PC-3 (cell line): ENCODE measurements at regions not wholly inside any gene's neighbourhood (a gene's known extent, or its start where the extent isn't known, plus 50 kb on each side); places are given as distances from the start of the nearest gene placed in this dataset.
"Not testable (repeated sequence)": the region's sequence is repeated elsewhere in the genome, so short reads cannot be mapped to it uniquely, and the experiment has no call there.

Experiments
- ATAC-seq: fragments of 200-7000 bp; cut with Tn5 transposase; 2 replicates; pipeline ENCODE4 v1.9.1; 2020; ENCODE audit warnings: mild to moderate bottlenecking, moderate library complexity
- BruUV-seq: library from RNA; stranded (reverse); fragments of 400-500 nt; replicated peaks from 2 replicates; lab custom pipeline; 2021; lab: Mats Ljungman, UMichigan
- CTCF ChIA-PET: fragments of 300-600 bp; sonication (Branson Sonifier 250); formaldehyde crosslinking; loops from one replicate; lab custom pipeline; 2022; ENCODE audit warnings: antibody characterized with exemption; lab: Charles Lee
- POLR2A ChIA-PET: fragments of 300-600 bp; sonication (Branson Sonifier 250); formaldehyde crosslinking; loops from one replicate; lab custom pipeline; 2022; ENCODE audit warnings: antibody characterized with exemption; ENCODE audit not compliant: unreplicated experiment; lab: Charles Lee
- DNase-seq: peaks from one replicate; pipeline ENCODE4 v3.0.0-alpha.2; 2015
- H2AFZ ChIP-seq: fragments of 300-600 bp; sonication (generic); 2 replicates; pipeline ENCODE4 v1.6.0; 2016; ENCODE audit warnings: antibody characterized with exemption, low read length
- H3F3A ChIP-seq: fragments of 300-600 bp; sonication (generic); one replicate; pipeline ENCODE4 v1.6.0; 2017; ENCODE audit warnings: antibody characterized with exemption, low read length, control low read depth, mild to moderate bottlenecking; ENCODE audit not compliant: unreplicated experiment
- H3K27ac ChIP-seq: fragments of 300-600 bp; sonication (generic); 2 replicates; pipeline ENCODE4 v1.5.1; 2016; ENCODE audit warnings: mild to moderate bottlenecking, low read length
- H3K27me3 ChIP-seq: fragments of 300-600 bp; sonication (generic); 2 replicates; pipeline ENCODE4 v1.6.1; 2016; ENCODE audit warnings: low read length, mixed read lengths
- H3K36me3 ChIP-seq: fragments of 300-600 bp; sonication (generic); 2 replicates; pipeline ENCODE4 v1.6.1; 2016; ENCODE audit warnings: low read depth, mixed run types, low read length, mixed read lengths
- H3K4me1 ChIP-seq: fragments of 300-600 bp; sonication (generic); 2 replicates; pipeline ENCODE4 v1.5.1; 2016; ENCODE audit warnings: low read length; ENCODE audit not compliant: insufficient read depth
- H3K4me2 ChIP-seq: fragments of 300-600 bp; sonication (generic); 2 replicates; pipeline ENCODE4 v1.6.0; 2016; ENCODE audit warnings: low read length
- H3K4me3 ChIP-seq: fragments of 300-600 bp; sonication (generic); 2 replicates; pipeline ENCODE4 v1.5.1; 2016; ENCODE audit warnings: mild to moderate bottlenecking, low read length, mixed read lengths
- H3K79me2 ChIP-seq: fragments of 300-600 bp; sonication (generic); 2 replicates; pipeline ENCODE4 v1.6.1; 2017; ENCODE audit warnings: low read length, mixed read lengths
- H3K9ac ChIP-seq: fragments of 300-600 bp; sonication (generic); 2 replicates; pipeline ENCODE4 v1.6.0; 2016; ENCODE audit warnings: mild to moderate bottlenecking, low read length
- H3K9me2 ChIP-seq: fragments of 300-600 bp; sonication (generic); replicated peaks from 2 replicates; pipeline ENCODE4 v1.6.1; 2016; ENCODE audit warnings: mixed run types, low read length, mixed read lengths
- H3K9me3 ChIP-seq: fragments of 300-600 bp; sonication (generic); 2 replicates; pipeline ENCODE4 v1.6.1; 2016; ENCODE audit warnings: low read length, mixed read lengths
- H4K20me1 ChIP-seq: fragments of 300-600 bp; sonication (generic); 2 replicates; pipeline ENCODE4 v1.6.1; 2016; ENCODE audit warnings: low read length, mixed read lengths
- EZH2 ChIP-seq: fragments of 300-600 bp; sonication (generic); IDR thresholded peaks from one replicate; pipeline ENCODE4 v1.6.1; 2017; ENCODE audit warnings: antibody characterized with exemption, mild to moderate bottlenecking, low read length; ENCODE audit not compliant: unreplicated experiment
- EZH2phosphoT487 ChIP-seq: fragments of 300-600 bp; sonication (generic); IDR thresholded peaks from 2 replicates; pipeline ENCODE4 v1.6.1; 2018; ENCODE audit warnings: mild to moderate bottlenecking, antibody characterized with exemption, low read length, borderline replicate concordance
- intact Hi-C: fragments of 100-400 bp; cut with micrococcal nuclease; formaldehyde crosslinking; loops from 2 replicates; pipeline ENCODE4 v1.9.0; 2023
- TF ChIP-seq, protein P1 (sequence below): fragments of 300-600 bp; sonication (generic); conservative IDR thresholded peaks from 2 replicates; pipeline ENCODE4 v1.5.1; 2017; ENCODE audit warnings: antibody characterized with exemption, low read depth, mild to moderate bottlenecking, low read length

DNA sequence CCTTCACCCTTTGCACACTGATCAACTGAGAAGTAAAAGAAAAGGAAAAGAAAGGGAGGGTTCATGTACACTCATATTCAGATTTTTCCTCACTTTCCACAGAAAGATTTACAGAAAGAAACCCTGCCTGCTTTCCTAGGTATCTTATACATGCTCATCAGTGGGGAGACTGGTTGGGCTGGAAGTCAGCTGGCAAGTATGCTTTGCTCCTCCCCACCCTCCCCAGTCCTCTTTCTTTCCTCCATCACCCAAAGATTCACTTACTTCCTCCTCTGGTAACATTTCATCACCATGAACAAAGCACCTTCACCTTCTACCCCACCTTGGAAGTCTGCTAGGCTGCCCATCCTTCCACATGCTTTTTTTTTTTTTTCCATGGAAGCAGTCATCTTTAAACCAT lies 153.2 kb upstream of the NRBF2 start:
- Histone ChIP-seq H3K9me2 (no peaks in the 10 kb centered on the region; the same call in 1 of the 2 replicates), H4K20me1 (no peaks in the 10 kb centered on the region), H3K36me3 (no peaks in the 10 kb centered on the region), H3K4me1 (peaks cover 32% of the 10 kb centered on the region), H3K9ac (no peak overlapping the region), H3K27ac (peak overlapping the region; percentile 44), H3K4me3 (no peak overlapping the region), H3F3A (peaks cover 12% of the 10 kb centered on the region), H3K79me2 (no peaks in the 10 kb centered on the region), H2AFZ (no peak overlapping the region), H3K27me3 (no peaks in the 10 kb centered on the region), H3K4me2 (peak overlapping the region; percentile 13), H3K9me3 (no peaks in the 10 kb centered on the region)
- TF ChIP-seq, protein P1, sequence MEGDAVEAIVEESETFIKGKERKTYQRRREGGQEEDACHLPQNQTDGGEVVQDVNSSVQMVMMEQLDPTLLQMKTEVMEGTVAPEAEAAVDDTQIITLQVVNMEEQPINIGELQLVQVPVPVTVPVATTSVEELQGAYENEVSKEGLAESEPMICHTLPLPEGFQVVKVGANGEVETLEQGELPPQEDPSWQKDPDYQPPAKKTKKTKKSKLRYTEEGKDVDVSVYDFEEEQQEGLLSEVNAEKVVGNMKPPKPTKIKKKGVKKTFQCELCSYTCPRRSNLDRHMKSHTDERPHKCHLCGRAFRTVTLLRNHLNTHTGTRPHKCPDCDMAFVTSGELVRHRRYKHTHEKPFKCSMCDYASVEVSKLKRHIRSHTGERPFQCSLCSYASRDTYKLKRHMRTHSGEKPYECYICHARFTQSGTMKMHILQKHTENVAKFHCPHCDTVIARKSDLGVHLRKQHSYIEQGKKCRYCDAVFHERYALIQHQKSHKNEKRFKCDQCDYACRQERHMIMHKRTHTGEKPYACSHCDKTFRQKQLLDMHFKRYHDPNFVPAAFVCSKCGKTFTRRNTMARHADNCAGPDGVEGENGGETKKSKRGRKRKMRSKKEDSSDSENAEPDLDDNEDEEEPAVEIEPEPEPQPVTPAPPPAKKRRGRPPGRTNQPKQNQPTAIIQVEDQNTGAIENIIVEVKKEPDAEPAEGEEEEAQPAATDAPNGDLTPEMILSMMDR: no peak
- no peak for TF ChIP-seq EZH2phosphoT487
- DNase-seq: peak; percentile 70
- ATAC-seq: peak; percentile 4
- BruUV-seq: no TSS peak
- ChIA-PET POLR2A (no interaction called here), CTCF (no interaction called here)
- intact Hi-C loops: loop anchor here (1.0 kb wide), 1 partner anchor 24 kb away; no protein-coding TSS in a partner anchor

DNA sequence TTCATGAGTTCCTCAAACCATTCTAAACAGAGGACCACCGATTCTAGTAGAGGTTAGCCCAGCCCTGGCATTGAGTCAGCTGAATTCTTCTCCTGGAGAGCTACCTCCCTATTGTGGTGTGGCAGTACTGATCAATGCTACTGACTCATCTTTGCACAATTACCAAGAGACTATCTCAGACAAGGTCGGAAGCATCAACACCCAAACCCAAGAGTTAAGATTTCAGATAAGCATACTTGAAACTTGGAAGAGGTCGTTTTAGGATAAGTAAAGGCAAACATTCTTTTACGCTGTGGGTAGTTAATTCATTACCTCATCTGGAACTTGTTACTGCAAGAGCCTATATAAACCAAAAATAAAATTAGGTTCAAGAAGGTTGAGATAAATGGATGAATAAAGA lies 154.6 kb upstream of the NRBF2 start:
- Histone ChIP-seq H3K27ac (no peak overlapping the region), H3F3A (peaks cover 12% of the 10 kb centered on the region), H2AFZ (no peak overlapping the region), H3K27me3 (no peaks in the 10 kb centered on the region), H3K9me3 (no peaks in the 10 kb centered on the region), H3K4me1 (peaks cover 32% of the 10 kb centered on the region), H4K20me1 (no peaks in the 10 kb centered on the region), H3K4me2 (no peak overlapping the region), H3K79me2 (no peaks in the 10 kb centered on the region), H3K9me2 (no peaks in the 10 kb centered on the region; the same call in 1 of the 2 replicates), H3K4me3 (no peak overlapping the region), H3K36me3 (no peaks in the 10 kb centered on the region), H3K9ac (no peak overlapping the region)
- BruUV-seq: no TSS peak
- TF ChIP-seq EZH2 (no peak), EZH2phosphoT487 (no peak)
- TF ChIP-seq, protein P1: no peak
- ChIA-PET POLR2A (no interaction called here), CTCF (no interaction called here)
- DNase-seq: peak; percentile 38
- ATAC-seq: no peak
- intact Hi-C loops: no loop called here

DNA sequence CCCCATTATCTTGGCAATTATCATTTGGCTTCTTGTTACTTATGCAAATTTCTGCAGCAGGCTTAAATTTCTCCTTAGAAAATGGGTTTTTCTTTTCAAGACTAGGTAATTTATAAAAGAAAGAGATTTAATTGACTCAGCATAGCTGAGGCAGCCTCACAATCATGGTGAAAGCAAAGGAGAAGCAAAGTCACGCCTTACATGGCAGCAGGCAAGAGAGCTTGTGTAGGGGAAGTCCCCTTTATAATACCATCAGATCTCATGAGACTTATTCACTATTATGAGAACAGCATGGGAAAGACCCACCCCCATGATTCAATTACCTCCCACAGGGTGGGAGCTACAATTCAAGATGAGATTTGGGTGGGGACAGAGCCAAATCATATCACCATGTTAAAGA lies 158.3 kb upstream of the NRBF2 start:
- H3K27ac ChIP-seq, H3K9me3 ChIP-seq, H3K4me2 ChIP-seq, ATAC-seq, CTCF ChIA-PET, H2AFZ ChIP-seq, H3K27me3 ChIP-seq, H3K9ac ChIP-seq, POLR2A ChIA-PET, H3K36me3 ChIP-seq, H3F3A ChIP-seq, BruUV-seq, H3K4me3 ChIP-seq, H4K20me1 ChIP-seq, intact Hi-C loops, DNase-seq, H3K9me2 ChIP-seq, H3K79me2 ChIP-seq: not testable (repeated sequence)
- H3K4me1 ChIP-seq: peaks cover 27% of the 10 kb centered on the region
